ENCODE measurements at regions not wholly inside any gene's neighbourhood (a gene's known extent, or its start where the extent isn't known, plus 50 kb on each side); places are given as distances from the start of the nearest gene placed in this dataset.

DNA sequence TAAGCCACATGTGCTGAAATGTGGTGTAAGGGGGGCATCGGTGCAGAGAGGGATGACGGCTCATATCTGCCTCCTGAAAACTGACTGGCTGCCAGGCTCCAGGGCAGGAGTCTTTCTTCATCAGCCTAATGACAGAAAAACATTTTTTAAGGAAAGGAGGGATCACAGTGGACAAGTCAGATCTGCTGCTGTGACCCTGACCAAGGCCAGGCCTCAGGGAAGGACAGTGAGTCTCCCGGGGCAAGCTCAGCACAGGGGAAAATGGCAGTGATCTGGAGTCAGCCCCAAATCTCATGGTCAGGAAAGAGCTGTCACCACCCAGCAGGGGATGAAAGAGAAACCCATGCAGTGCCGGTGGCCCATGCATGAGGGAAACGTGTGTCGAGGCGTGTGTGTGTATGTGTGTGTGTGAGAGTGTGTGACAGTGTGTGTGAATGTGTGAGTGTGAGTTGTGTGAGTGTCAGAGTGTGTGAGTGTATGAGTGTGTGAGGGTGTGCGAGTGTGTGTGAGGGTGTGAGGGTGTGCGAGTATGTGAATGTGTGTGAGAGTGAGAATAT lies 134.5 kb downstream of the INHBB start:
- H3K27me3 ChIP-seq, result no peaks in the 10 kb centered on the region
- no peaks in the 10 kb centered on the region for H3K36me3 ChIP-seq
- TF ChIP-seq, protein P1, sequence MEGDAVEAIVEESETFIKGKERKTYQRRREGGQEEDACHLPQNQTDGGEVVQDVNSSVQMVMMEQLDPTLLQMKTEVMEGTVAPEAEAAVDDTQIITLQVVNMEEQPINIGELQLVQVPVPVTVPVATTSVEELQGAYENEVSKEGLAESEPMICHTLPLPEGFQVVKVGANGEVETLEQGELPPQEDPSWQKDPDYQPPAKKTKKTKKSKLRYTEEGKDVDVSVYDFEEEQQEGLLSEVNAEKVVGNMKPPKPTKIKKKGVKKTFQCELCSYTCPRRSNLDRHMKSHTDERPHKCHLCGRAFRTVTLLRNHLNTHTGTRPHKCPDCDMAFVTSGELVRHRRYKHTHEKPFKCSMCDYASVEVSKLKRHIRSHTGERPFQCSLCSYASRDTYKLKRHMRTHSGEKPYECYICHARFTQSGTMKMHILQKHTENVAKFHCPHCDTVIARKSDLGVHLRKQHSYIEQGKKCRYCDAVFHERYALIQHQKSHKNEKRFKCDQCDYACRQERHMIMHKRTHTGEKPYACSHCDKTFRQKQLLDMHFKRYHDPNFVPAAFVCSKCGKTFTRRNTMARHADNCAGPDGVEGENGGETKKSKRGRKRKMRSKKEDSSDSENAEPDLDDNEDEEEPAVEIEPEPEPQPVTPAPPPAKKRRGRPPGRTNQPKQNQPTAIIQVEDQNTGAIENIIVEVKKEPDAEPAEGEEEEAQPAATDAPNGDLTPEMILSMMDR (IDR thresholded peaks at IDR 0.05; ENCODE audit: low read depth, low read length), result no peak
- DNase-seq, result no peak
- no peaks in the 10 kb centered on the region for H3K4me1 ChIP-seq
- no peaks in the 10 kb centered on the region for H3K9me3 ChIP-seq
- no peak overlapping the region for H3K4me3 ChIP-seq (ENCODE audit: low read depth, low read length)

DNA sequence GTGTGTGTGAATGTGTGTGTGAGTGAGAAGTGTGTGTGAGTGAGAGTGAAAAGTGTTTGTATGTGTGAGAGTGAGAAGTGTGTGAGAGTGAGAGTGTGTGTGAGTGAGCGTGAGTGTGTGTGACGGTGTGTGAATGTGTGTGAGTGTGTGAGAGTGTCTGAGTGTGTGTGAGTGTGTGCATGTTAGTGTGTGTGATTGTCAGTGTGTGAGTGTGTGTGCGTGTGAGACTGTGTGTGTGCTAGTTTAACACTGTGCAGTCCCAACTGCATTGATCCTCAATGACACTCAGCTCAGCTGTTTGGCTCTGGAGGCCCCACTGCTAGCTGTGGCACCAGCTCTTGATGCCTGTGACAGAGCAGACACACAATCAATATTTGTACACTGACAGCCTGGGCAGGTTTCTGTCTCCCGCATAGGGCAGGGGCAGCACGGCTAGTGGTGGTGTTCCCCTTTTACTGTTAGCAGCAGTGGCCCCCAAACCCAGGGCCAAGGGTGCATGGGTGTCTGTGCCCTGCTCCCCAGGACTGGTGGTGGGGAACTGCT lies 135.0 kb downstream of the INHBB start:
- TF ChIP-seq, protein P1 (IDR thresholded peaks at IDR 0.05; ENCODE audit: low read depth, low read length), result no peak
- Histone ChIP-seq H3K4me1 (no peaks in the 10 kb centered on the region), H3K27me3 (no peaks in the 10 kb centered on the region), H3K36me3 (no peaks in the 10 kb centered on the region), H3K4me3 (ENCODE audit: low read depth, low read length) (no peak overlapping the region), H3K9me3 (no peaks in the 10 kb centered on the region)
- no peak for DNase-seq

DNA sequence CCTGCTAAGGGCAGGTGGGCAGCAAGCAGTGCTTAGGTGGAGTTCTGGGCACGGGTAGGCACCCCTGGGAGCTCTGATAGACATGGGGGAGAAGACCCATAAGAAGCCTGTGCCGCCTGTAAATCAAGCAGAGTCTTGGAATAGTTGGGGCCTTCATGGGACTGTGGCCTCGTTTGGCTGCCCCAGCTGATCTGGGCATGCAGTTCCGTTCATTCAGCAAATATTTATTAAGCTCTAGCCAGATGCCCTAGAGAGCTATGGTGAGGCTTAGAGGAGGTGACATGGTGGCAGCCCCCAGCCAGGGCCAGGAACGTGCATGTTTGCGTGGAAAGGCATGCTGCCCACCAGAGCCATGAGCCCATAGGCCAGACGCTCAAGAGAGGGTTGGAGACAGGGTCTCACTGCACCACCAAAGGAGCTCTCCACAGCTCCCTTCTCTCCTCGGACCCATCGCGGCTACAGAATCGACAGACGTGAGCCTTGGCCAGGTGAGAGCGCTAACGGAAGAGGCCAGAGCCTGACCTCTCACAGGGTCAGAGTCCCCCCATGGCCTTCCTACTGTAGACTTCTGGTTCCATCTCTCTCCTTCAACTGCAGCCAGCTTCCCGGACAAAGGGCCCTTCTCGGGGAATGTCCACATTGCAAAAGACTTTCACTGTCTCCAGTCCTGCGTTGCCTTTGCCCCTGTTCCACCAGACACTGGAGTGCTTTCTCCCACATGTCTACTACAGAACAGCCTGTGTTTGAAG lies 135.7 kb downstream of the INHBB start:
- H3K27me3 ChIP-seq, result no peaks in the 10 kb centered on the region
- no peaks in the 10 kb centered on the region for H3K4me1 ChIP-seq
- no peak for DNase-seq
- H3K4me3 ChIP-seq (ENCODE audit: low read depth, low read length), result no peak overlapping the region
- H3K36me3 ChIP-seq, result no peaks in the 10 kb centered on the region
- TF ChIP-seq, protein P1 (IDR thresholded peaks at IDR 0.05; ENCODE audit: low read depth, low read length), result no peak
- no peaks in the 10 kb centered on the region for H3K9me3 ChIP-seq

DNA sequence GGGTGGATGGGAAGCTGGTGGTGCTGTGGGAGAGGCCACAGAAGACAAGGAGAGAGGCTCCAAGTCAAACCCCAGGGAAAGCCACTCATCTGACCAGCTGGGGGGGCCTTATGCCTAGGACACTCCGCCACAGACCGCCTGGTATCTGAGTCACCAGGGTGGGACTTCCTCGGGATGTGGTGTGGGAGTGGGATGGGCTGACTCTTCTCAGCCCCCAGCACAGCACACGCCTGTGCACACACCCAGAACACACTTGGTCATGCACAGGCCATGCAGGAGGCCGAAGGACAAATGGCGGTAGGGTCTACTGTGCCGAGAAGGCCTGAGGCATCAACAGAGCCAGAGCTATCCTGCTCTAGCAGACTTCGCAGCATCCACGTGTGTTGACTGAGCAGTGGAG lies 136.4 kb downstream of the INHBB start:
- Histone ChIP-seq H3K4me3 (ENCODE audit: low read depth, low read length) (no peak overlapping the region), H3K4me1 (no peaks in the 10 kb centered on the region), H3K9me3 (no peaks in the 10 kb centered on the region), H3K27me3 (no peaks in the 10 kb centered on the region), H3K36me3 (no peaks in the 10 kb centered on the region)
- no peak for DNase-seq
- TF ChIP-seq, protein P1 (IDR thresholded peaks at IDR 0.05; ENCODE audit: low read depth, low read length), result no peak

DNA sequence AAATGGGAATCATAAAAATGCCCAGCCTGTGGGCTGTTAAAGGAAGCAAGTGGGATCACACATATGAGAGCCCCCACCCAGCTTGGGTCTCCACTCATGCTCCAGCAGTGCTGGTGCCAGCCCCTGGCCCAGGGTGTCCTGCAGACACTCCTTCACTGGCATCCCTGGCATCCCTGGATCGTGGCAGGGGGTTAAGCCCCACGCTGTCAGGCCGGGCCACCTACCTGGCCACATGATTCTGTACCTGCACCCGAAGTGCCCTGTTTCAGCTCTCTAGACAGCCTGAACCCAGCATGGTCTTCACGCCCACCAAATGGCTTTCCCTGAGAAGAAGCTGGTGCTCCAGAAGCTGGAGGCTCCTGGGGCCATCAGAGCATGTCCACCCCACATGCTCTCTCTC lies 137.4 kb downstream of the INHBB start:
- TF ChIP-seq, protein P1 (IDR thresholded peaks at IDR 0.05; ENCODE audit: low read depth, low read length), result no peak
- no peaks in the 10 kb centered on the region for H3K9me3 ChIP-seq
- H3K4me3 ChIP-seq (ENCODE audit: low read depth, low read length), result no peak overlapping the region
- no peaks in the 10 kb centered on the region for H3K27me3 ChIP-seq
- DNase-seq, result no peak
- H3K4me1 ChIP-seq, result no peaks in the 10 kb centered on the region
- no peaks in the 10 kb centered on the region for H3K36me3 ChIP-seq

DNA sequence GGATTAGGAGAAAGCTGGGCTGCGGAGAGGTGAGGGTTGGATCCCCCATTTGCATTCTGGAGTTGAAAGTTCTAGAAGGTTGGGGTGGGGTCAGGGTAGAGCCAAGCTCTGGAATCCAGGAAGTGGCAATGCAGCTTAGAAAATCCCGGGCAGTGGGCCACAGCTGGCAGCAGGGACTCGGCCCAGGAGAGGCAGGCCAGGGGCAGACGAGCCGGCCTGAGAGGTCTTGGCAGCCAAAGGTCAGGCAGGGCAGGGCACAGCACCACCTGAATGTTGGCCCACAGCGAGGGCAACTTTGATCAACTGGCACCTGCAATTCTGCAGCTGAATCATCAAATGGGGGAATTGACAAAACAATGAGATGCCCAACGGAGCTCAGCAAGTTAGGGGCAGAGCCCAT lies 139.2 kb downstream of the INHBB start:
- no peaks in the 10 kb centered on the region for H3K36me3 ChIP-seq
- no peaks in the 10 kb centered on the region for H3K27me3 ChIP-seq
- no peaks in the 10 kb centered on the region for H3K9me3 ChIP-seq
- H3K4me3 ChIP-seq (ENCODE audit: low read depth, low read length), result no peak overlapping the region
- TF ChIP-seq, protein P1 (IDR thresholded peaks at IDR 0.05; ENCODE audit: low read depth, low read length), result no peak
- H3K4me1 ChIP-seq, result no peaks in the 10 kb centered on the region
- DNase-seq, result no peak
